Occipital lobe (tissue), 1 donor: ENCODE measurements at regions not wholly inside any gene's neighbourhood (a gene's known extent, or its start where the extent isn't known, plus 50 kb on each side); places are given as distances from the start of the nearest gene placed in this dataset.

ENCODE experiments used
- DNase-seq: peaks from one replicate; lab custom pipeline; 2025; lab: John Stamatoyannopoulos, UW

DNA sequence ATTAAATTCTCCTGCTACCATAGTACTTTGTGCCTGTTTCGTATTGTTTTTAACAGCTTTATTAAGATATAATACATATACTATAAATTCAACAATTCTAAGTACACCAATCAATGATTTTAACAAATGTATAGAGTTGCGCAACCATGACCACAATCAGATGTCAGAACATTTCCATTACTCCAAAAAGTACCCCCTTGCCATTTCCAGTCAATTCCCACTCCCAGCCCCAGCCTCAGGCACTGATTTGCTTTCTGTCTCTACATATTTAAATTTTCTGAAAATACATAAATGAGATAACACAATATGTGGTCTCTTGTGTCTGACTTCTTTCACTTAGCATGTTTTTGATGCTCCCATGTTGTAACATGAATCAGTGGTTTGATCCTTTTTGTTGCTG, 193.9 kb downstream of the FIGN start:
- DNase-seq: no peak

- DNase-seq: no peak
Observed at GRCh38 chr2:163541495-163541894, 194.3 kb downstream of the FIGN start.

- no peak for DNase-seq
Observed at GRCh38 chr2:163528640-163529217, 207.1 kb downstream of the FIGN start.

DNA sequence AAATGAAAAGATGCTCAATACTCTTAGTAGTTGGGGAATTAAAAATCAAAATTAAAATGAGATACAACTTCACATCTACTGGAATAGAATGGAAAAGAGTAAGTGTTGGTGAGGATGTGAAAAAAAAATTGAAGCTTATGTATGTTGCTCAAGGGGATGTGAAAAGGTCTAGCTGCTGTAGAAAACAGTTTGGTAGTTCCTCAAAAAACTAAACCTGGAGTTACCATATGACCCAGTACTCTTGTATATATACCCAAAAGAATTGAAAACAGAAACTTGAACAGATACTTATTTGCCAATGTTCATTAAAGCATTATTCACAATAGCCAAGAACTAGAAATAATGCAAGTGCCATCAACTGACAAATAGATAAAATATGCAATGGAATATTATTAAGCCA, 208.4 kb downstream of the FIGN start:
- DNase-seq: no peak

- DNase-seq: no peak
Observed at GRCh38 chr2:163518762-163519161, 217.0 kb downstream of the FIGN start.

- no peak for DNase-seq
Observed at GRCh38 chr2:163515836-163516235, 220.0 kb downstream of the FIGN start.

DNA sequence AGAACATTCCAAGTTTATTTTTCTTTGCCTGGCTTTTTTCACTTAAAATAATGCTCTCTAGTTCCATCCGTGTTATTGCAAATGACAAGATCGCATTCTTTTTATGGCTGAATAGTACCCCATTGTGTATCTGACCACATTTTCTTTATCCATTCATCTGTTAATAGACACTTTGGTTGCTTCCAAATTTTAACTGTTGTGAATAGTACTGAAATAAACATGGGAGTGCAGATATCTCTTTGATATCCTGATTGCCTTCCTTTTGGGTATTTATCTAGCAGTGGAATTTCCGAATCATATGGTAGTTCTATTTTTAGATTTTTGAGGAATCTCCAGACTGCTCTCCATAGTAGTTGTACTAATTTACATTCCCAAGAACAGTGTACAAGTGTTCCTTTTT, 230.5 kb downstream of the FIGN start:
- DNase-seq: no peak

GRCh38 chr2:163493359-163494298, 242.2 kb downstream of the FIGN start:
- DNase-seq: no peak

GRCh38 chr2:163491850-163492249, 244.0 kb downstream of the FIGN start:
- DNase-seq: no peak

- DNase-seq: no peak
Observed at GRCh38 chr2:163490281-163490680, 245.5 kb downstream of the FIGN start.

DNA sequence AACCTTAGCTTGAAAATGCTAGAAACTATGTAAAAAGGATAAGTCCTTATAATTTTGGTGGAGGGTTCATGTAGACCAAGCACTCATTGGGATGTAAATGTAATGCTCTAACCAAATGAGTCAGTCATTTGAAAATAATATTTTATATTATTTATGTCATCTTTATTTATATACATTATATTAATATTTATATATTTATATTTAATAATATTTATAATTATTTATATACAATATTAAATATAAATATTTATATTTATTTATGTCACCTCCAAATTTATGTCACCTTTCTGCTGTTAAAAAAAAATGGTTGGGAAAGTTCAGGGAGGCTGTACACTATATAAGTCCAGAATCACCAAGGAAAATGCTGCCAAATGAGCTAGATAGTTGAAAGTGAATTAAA, 254.3 kb downstream of the FIGN start:
- DNase-seq: no peak

DNA sequence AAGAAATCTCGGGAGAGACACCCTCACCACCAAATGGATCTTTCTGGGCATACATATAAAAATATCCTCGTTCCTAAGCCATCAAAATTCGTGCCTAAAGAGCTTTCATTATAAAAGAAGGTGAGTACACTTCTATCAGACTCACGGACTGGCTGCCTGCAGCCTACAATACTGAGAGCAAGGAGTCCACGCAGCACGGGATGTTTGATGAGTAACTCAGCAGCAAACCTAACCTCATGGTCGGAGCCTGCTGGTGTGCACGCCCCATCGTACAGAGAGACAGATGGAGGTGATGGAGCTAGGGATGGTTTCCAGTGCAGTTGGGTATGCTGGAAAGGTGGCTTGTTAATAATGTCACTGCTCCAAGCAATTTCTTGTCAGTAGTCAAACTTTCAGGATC, 256.2 kb downstream of the FIGN start:
- DNase-seq: no peak

- no peak for DNase-seq
Observed at GRCh38 chr2:163475815-163476214, 260.0 kb downstream of the FIGN start.

GRCh38 chr2:163474889-163475288, 260.9 kb downstream of the FIGN start:
- no peak for DNase-seq

GRCh38 chr2:163474319-163474744, 261.5 kb downstream of the FIGN start:
- no peak for DNase-seq

GRCh38 chr2:163471947-163472346, 263.9 kb downstream of the FIGN start:
- no peak for DNase-seq

GRCh38 chr2:163469561-163469962, 266.2 kb downstream of the FIGN start:
- DNase-seq: no peak

DNA sequence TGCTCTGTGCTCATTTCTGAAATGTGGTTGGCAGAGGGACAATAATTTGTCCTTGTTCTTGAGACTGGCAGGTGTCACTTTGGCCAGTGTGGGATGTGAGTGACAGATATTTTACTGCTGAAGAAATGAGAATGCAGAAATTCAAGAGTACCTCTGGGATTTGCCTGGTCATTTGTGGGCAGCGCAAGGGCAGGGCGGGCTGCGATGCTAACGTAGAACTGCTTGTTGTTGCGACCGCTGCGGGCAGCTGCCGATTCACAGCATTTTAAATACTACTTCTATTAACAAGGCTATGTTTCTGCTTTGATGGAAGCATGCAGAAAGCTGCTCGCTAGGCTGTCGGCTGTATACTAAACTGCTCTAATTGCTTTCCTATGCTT, 268.6 kb downstream of the FIGN start:
- no peak for DNase-seq

- DNase-seq: no peak
Observed at GRCh38 chr2:163466331-163467250, 269.2 kb downstream of the FIGN start.

- DNase-seq: no peak
Observed at GRCh38 chr2:163465440-163465839, 270.4 kb downstream of the FIGN start.

- no peak for DNase-seq
Observed at GRCh38 chr2:163463411-163463810, 272.4 kb downstream of the FIGN start.

DNA sequence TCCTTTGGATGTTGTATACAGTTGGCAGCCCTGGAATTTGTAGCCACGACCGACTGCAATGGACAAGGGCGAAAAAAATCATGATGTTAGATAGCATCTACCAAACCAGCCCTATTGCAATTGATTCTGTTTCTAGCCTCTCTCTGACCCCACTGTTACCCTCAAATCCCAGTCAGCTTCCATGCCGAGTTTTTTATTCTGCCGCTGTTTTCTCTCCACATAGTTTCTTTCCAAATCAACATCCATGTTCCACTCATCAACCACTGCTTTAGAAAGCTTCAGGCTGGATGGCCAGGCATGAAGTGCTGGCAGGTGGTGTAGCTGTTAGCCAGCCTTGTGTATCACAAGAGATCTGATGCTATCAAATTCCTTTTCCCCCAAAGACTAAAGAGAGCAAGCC, 272.8 kb downstream of the FIGN start:
- no peak for DNase-seq
